HG03432 (cell line): ENCODE measurements at regions not wholly inside any gene's neighbourhood (a gene's known extent, or its start where the extent isn't known, plus 50 kb on each side); places are given as distances from the start of the nearest gene placed in this dataset.

Experiments used
- ATAC-seq: cut with Tn5 transposase; IDR thresholded peaks from one replicate; pipeline ENCODE4 v1.9.1; 2021; ENCODE audit warnings: mild to moderate bottlenecking, moderate library complexity; ENCODE audit not compliant: unreplicated experiment

DNA sequence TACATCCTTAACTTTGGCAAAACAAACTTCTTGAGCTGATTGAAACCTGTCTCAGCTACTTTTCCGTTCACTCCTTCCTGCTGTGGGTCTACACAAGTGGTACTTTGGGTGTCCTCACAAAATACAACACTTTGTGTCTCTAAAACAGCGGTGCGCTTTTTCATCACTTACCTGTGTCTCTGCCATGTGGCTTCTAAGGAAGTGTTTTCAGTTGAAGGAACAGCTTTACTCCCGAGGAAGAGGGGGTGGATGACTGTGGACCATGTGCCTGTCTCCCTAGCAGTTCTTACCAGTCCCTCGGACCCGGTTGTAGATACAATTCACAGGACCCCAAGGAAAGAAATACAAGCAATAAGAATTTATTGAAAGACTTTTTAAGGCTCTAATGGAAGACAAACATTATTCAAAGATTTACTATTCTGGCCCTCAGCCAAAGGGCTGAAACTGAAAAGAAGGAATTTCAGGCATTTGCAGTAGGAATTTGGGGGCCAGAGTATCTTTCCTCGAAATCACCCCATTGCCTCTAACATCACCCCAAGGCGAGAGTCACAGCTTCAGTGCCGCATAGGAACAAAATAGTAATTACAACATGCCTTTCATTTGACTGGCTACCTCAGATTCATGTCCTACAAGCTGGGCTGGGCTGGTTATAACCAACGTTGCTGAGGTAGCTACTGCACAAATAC is 246.3 kb downstream of the ACTR3B start:
- no peak for ATAC-seq

- ATAC-seq, result no peak
Measured at GRCh38 chr7:153006452-153006851, 246.9 kb downstream of the ACTR3B start.

GRCh38 chr7:153006911-153007310 is 247.4 kb downstream of the ACTR3B start:
- no peak for ATAC-seq

- ATAC-seq, result no peak
Measured at GRCh38 chr7:153010416-153010815, 250.9 kb downstream of the ACTR3B start.

DNA sequence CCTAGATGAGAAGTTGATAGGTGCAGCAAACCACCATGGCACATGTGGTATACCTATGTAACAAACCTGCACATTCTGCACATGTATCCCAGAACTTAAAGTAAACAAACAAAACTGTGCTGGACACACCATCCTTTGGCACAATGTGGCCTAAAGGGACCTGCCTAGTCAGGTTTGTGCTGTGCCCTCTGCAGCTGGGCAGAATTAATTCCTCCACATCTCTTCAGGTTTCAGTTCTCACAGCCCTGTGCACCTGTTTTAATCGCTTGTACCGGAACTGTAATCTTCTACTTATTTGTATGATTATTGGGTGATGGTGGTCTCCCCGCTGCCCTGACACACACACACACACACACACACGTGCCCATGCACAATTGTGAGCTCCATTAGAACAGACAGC is 252.7 kb downstream of the ACTR3B start:
- no peak for ATAC-seq

DNA sequence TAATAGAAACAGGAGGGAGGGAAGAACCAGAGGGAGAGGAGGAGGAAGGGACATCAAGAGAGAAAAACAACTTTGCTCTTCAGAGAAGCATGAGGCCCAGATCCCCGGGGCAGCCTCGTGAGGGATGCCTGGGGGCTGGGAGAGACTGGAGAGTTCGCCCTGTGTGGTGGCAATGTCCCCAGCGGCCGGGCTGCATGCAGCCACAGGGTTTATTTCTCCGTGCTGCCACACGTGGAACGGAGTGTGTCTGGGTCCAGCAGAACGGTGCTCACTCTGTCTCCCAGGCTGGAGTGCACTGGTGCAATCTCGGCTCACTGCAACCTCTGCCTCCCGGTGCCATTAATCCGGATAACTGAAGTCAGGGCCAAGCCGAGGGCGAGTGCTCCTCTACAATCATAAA is 257.7 kb downstream of the ACTR3B start:
- ATAC-seq, result no peak

- ATAC-seq, result no peak
Measured at GRCh38 chr7:153021542-153021941, 262.0 kb downstream of the ACTR3B start.

DNA sequence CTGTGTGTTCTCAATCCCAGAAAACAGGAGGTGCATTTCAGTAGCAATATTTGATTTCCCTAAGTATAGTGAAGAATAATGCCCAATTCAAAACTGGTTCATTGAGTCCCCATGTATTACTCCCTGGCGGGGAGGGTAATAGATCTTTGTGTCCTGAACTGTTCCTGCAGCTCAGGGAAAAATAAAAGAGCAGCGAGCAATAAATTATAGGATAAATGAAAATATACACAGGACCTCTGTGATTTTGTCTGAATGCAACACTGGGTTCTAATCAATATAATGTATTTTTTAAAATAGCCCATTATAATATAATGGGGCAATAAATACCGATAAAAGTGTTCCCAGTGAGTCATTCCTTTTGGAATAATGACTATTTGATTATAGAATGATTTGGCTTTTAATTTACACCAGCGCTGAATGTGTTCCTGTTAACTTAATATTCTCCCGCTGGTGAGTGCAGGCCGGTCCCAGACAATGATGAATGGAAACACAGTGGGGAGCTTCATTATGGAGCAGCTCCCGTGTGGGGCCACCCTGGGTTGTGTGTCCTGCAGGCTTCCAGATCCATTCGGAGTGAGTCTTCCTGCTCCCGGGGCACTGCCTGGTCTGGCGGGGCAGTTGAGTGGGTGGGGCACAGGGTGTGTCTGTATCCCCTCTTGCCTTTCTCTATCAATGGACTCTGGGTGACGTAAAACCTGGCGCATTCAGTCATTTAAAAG is 263.1 kb downstream of the ACTR3B start:
- no peak for ATAC-seq

GRCh38 chr7:153023194-153023592 is 263.6 kb downstream of the ACTR3B start:
- ATAC-seq, result no peak

GRCh38 chr7:153027210-153027609 is 267.7 kb downstream of the ACTR3B start:
- ATAC-seq, result no peak

- ATAC-seq, result no peak
Measured at GRCh38 chr7:153027904-153028303, 268.4 kb downstream of the ACTR3B start.

- ATAC-seq, result no peak
Measured at GRCh38 chr7:153030976-153031375, 271.4 kb downstream of the ACTR3B start.

- ATAC-seq, result no peak
Measured at GRCh38 chr7:153034791-153035190, 275.2 kb downstream of the ACTR3B start.

DNA sequence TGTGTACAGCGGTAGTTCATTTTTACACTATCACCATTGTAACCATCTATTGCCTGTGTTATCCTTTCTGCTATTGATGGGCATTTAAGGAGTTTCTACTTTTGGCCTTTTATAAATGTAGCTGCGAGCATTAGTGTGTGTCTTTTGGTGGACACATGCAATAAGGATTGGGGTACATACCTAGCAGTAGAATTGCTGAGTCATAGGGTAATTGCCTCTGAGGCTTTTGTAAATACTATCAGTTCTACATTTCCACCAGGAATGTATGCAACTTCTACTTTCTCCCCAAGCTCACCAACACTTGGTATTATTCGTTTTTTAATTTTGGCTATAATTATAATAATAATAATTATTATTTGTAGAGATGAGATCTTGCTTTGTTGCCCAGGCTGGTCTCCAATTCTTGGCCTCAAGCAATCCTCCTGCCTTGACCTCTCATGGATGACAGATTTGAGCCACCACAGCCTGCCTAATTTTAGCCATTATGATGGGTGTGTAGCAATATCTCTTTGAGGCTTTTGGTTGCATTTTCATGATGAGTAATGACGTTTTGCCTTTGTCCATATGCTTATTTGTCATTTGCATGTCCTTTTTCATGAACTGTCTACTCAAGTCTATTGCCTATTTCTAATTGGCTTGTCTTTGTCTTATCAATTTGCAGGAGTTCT is 277.0 kb downstream of the ACTR3B start:
- ATAC-seq, result peak; percentile 49

GRCh38 chr7:153043440-153043839 is 283.9 kb downstream of the ACTR3B start:
- no peak for ATAC-seq

DNA sequence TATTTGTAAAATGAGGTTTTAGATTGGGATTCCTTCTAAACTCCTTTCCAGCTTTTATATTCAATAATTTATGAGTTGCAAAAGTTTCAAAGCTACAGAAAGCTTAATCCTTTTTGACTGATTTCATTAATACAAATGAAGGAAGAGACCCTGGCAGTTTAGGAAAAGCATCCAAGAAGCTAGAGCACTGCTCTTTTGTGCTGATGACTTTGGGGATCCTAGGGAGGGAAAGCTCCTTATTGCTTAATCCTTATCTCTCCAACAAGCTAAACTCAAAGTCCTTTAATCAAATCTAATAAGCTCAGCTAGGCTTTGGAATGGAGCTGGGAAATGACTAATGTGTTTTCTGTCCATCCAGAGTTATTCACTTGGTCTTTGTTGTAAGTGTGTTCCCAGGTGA is 285.4 kb downstream of the ACTR3B start:
- ATAC-seq, result no peak

GRCh38 chr7:153047079-153047959 is 287.8 kb downstream of the ACTR3B start:
- ATAC-seq, result no peak

GRCh38 chr7:153052206-153052605 is 292.7 kb downstream of the ACTR3B start:
- ATAC-seq, result no peak

DNA sequence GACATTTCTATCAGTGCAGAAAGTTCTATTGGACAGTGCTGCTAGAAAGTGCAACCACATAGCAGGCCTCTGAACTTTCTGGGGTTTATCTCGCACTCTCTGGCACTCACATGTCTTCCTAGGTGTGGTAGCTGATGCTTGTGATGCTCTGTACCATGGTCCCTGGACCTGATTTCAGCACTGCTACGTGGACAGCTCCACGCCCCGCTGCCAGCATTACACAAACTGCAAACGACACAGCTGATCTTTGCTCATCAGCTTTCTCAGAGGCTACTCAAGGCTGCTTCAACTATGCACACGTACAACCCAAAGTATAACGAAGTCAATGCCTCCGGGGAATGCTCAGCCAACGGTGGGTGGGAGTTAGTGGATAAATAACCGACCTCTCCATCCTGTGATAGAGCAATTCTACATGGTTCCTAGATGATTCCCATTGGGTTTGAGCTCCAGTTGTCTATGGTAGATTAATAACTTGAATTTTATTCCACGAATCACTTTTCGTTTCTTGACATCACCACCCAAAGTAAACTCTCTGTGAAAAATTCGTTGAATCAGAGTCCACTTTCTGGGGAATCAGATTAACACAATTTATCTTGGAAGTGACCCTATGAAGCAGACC is 302.5 kb downstream of the ACTR3B start:
- no peak for ATAC-seq

GRCh38 chr7:153065051-153065450 is 305.5 kb downstream of the ACTR3B start:
- ATAC-seq, result no peak

DNA sequence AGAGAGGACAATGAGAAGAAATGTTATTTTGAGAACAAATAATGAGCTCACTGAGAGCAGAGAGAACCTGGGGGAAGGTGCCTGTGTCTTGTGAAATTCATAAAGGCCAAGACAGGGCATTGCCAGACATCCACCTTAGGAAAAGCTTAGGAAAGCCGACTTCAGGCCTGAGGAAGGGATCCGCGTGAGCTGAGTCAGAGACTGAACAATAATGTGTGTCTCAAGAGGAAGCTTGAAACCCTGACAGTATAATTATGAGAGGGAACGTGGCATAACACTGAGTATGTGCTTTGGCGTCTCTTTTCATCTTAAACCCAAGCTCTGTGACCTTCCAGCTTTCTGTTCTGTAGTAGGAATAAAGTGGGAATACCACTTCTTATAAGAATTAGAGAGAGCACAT is 307.2 kb downstream of the ACTR3B start:
- ATAC-seq, result no peak
